GM21390 (cell line): ENCODE measurements at regions not wholly inside any gene's neighbourhood (a gene's known extent, or its start where the extent isn't known, plus 50 kb on each side); places are given as distances from the start of the nearest gene placed in this dataset.
"Not testable (repeated sequence)": the region's sequence is repeated elsewhere in the genome, so short reads cannot be mapped to it uniquely, and the experiment has no call there.

Source experiments
- ATAC-seq: cut with Tn5 transposase; IDR thresholded peaks from one replicate; pipeline ENCODE4 v1.9.1; 2021; ENCODE audit not compliant: unreplicated experiment

DNA sequence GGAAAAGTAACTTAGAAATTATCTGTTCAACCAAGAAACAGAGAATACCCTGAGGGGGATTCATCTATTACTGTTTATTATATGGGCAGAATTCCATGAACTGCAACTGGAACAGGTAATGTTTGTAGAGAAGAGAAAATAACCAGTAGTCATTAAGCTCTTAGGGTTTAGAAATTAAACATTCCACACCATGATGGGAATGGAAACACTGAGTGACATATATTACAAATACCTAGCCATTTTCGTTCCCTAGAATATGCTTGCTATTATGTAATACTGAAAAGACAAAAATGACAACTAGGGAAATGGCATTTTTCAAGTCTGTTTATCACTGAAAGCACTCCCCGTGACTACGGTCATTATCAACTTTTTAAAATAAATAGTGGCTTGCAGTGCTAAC is 1007.4 kb downstream of the GATA3 start:
- no peak for ATAC-seq

DNA sequence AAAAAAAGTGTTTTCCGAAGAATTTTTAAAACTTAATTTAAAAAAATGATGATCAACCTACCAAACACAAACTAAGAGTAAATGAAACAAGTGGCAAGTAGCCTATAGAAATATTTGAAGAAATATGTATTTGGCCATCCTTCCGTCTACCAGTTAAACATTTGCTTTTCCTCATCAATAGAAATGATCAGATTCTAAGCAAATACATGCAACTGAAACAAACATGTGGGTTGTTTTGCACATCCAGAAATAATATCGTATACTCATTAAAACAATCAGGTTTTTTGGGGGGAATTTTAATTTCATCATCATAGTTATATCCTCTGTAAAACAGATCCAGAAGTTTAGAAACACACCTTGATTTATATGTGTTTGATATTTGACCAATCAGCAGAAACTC is 1011.7 kb downstream of the GATA3 start:
- ATAC-seq = no peak

DNA sequence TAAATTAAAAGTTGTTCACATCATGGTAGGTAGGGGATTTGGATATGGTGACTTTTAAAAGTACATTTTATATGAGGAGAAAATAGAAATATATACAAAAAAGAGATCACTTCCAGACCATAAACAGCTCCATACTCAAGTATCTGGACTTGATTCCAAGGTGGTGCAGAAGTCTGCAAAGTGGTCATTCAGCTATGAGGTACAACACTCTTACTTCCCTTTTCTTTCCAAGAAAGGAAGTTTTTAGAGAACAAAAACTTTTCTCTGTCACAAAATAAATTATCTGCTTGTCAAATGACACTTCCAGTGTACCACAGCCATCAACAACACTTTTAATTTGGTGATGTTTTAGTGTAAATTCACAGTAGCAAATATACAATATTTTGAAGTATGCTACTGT is 1013.5 kb downstream of the GATA3 start:
- no peak for ATAC-seq

DNA sequence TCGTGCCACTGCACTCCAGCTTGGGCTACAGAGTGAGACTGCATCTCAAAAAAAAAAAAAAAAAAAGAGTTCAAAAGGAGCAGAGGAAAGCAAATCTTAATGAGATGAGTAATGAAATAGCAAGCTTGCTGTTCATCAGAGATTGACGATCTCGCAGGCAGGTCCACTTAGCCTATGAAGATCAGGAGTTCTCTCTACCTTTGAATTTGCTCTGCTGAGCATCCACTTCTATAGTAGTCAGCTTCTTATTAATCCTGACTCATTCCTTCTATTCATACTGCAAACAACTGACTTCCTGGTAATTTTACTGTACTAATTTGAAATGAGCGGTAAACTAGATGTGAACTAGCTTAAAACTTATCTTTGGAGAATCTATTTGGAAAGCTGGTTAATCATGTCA is 1014.6 kb downstream of the GATA3 start:
- no peak for ATAC-seq

DNA sequence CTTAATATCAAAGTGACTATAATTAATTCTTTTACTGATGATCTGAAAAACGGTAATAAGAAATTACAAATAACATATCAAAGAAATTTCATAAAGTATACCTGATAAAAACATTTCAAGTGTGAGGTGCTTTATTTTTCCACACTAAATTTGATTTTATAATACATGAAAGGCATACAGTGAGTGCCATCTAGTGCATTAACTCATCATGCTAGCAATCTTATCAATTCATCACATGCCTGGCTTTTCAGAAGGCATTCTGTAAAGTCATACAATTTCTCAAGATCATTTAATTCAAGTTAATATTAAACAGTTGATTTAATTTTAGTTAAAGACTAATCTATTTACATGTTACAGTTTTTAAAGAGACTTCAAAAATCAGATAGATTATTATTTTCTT is 1020.9 kb downstream of the GATA3 start:
- ATAC-seq = no peak

DNA sequence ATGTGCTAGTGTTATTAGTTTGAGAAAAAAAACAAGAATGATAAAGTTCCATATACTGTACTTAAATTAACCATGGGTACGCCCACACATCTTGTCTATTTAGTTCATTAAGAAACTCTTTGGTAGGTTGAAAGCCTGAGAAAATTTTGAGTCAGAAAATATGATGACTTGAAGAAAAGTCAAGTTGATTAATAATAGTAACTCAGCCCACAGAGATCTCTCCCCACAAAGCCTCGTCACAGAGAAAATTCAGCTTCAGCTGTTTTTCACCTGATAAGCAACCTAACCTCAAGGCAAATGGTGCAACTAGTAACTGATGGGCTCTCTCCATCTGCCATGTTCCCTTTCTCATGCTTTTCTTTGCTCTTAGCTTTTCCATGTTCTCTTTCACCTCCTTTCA is 1021.6 kb downstream of the GATA3 start:
- no peak for ATAC-seq

DNA sequence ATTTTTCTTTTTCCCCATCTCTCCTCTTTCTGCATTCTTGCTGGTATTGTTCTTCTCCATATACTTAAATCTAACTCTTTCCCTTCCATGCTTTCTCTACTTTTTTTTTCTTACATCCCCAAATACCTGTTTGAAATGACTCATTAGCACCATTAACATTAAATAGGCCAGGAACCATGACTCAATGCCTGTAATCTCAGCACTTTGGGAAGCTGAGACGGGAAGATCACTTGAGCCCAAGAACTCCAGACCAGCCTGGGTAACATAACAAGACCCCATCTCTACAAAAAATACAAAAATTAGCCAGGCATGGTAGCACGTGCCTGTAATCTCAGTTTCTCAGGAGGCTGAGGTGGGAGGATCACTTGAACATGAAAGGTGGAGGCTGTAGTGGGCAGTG is 1026.8 kb downstream of the GATA3 start:
- ATAC-seq = no peak

DNA sequence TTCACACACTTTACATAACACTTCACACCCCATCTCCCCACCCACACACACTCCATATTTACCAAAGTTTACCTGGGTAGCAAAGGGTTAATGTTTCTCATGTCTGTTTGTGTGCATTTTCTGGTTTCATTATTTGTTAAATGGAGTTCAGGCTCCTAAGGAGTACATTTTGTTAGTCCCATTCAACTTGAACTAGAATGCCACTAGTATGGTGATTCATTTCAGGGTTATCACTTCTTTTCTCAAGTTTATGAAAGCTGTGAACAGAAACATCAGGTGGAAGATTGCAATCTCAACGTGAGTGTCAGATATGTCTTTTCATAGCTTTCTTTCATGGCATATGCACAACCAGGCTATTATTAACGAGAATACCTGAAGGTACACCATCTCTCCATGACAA is 1027.5 kb downstream of the GATA3 start:
- no peak for ATAC-seq

DNA sequence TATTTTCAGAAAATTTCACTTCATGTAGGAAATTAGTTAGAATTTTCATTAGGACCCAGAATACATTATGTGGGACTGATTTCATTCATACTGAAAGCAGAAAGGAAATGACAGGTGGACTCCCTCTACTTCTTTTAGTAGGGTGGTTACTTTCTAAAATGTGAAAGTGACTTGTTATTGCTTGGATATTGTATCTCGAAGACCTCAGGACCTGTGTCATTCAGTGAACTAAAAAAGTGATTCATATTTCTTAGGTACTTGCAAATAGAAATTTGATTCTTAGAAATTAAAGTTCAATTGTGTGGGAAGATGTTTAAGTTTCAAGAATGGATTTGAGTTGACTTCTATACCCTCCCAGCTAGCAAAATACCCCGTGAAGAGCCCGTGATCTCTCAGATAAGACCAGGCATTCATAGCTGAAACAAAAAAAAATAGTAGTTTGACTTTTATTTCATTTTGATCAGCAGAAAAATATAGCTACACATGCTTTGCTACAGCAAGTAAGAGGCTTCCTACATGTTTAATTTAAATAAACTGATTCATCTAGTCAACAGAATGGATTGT is 1037.1 kb downstream of the GATA3 start:
- ATAC-seq = no peak

DNA sequence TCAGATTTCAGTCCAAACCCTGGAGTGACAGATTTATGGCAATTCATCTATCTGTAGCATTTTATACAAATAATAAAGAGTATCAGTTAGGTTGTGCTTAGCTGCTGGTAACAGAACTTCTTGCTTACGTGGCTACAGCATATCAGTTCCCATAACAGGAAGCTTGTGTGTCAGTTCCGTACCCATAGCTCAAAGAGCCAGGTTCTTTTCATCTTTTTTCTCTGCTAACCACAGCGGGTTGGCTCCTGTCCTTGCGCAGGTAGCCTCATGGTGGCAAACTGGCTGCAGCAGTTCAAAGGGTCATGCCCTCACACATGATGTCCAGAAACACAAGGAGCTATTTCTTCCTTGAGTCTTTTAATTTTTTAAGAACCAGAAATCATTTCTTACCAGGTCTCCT is 1041.8 kb downstream of the GATA3 start:
- ATAC-seq = no peak

DNA sequence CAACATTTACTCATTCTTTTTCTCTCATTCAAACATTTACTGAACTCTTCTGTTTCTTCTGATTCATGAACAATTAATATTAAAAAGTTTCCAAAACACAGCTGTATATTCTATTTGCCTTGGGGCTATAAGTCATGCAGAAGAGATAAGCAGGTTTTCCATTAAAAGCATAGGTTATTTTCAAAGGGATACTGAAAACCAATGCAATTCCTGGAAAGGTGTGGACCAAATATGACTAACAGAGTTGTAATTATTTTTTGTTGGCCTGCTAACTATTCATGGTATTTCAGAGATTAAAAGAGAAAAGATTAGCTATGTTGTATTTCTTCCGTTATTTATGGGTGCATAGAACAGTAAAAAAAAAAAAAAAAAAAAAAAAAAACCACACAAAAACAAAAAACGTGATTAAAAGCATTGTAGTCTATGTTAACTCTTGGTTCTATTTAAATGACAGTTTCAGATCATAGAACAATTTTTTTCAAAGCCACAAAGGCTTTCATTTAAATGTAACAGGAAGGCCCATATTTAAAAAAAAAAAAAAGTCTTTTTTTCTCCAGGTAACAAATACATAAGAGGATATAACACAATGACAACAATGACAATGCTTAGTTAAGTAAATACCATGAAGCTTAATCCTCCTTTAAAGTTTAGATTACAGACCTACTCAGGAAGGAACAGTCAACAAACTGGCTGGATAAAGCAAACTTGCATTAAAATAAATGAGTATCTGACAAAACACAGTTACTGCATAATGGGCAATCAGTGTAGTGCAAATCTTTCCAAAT is 1042.9 kb downstream of the GATA3 start:
- no peak for ATAC-seq

DNA sequence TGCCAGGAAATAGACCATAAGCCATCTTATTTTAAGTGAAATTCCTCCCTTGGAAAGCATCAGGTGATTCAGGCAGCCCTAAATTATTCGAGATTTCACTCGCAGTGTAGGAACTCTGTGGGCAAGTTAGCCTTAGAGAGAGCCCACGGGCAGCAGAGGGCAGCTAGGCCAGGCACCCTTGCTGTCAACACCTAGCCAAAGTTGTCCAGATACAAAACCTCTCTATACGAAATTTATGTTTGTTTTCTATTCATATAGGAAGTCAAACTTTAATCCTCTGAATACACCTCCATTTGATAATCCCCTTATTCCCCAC is 1043.5 kb downstream of the GATA3 start:
- ATAC-seq = no peak

DNA sequence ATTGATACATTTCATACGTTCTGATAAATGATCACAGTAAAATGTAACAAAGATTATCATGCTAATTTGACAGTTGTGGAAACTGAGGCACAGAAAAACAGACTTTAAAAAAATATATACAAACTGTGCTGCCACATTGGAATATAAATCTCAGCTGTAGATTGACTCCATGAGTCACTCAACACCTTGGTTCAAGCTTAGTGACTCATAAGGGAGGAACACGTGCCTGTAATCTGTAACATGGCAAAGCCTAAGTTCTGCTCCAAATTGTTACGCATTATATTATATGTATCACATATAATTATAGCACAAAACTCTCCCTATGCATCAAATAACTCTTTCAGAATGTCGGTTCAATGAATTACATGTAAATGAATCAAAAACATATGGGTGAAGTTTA is 1047.5 kb downstream of the GATA3 start:
- no peak for ATAC-seq

DNA sequence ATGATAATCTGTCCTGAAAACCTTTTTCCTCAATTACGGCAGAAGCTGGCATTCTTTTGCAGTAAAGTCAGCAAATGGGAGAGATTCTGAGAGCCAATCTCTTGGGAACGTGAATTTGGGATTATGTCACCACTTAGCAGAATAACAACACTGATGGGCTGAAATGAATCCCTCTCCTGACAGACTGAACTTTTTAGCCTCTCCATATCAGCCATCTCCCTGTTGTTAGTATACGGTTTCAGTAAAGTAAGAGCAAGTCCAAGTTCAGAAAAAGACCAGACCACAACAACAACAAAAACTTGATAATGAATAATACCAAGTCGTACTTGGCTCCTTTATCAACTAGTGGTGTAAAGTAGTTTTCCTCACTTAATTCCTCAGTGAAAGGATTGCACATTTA is 1048.8 kb downstream of the GATA3 start:
- ATAC-seq = no peak

DNA sequence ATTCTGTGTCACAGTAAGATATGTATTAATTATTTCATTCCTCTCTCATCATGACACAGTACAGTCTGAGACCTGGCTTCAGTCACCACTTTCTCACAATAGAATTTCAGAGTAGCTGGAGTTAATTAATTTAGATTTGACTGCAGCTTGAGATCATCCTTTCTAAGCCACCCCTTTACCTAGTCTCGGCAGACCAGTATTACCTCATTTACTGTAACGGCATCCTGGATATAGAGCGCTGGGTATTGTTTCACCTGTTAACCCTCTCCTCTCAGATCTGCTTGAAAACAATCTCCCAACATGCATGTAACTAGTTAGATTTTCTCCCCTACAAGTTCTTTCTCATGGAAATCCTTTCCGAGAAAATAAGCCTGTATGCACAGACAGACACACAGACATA is 1057.5 kb downstream of the GATA3 start:
- ATAC-seq = no peak

DNA sequence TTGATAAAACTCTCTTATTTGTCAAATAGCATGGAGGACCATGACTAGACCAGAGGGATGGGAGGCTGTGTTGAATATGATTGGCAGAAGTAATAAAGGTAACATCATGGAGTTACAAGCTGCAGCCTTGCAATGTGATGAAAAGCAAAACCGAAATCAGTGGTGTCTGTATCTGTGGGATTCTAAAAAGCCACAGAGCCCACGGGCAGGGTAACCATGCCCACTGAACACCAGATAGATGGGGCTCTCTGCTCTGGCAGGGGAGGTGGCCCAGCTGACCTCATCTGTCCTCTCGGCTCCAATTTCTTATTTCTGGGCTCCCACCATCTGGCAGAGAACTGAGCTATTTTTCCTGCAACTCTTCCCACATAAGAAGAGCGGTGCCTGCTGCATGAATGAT is 1072.2 kb downstream of the GATA3 start:
- no peak for ATAC-seq

DNA sequence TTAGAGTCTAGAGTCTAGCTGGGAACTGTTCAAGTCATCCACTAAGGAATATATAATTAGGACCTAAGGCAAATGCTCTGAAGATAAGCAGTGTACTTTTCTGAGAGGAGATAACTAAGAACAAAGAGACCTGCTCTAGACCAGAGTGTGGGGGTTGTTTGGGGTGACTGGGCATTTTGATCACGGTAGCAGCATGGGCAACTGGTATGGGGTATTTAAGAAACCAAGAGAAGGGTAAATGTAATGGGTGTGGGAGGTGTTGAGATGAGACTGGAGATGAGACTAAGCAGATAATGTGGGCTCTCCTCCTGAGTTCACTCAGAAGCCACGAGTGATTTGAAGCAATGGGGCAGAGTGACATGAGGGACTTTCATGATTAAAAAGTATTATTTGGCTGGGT is 1082.9 kb downstream of the GATA3 start:
- no peak for ATAC-seq

DNA sequence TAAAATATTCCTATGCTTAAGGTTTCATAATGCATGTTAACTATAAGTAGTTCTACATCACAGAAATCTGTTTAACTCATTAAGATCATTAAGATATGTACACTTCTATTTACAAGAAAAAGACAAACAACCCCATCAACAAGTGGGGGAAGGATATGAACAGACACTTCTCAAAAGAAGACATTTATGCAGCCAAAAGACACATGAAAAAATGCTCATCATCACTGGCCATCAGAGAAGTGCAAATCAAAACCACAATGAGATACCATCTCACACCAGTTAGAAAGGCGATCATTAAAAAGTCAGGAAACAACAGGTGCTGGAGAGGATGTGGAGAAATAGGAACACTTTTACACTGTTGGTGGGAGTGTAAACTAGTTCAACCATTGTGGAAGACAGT is 1084.3 kb downstream of the GATA3 start:
- not testable (repeated sequence) for ATAC-seq

DNA sequence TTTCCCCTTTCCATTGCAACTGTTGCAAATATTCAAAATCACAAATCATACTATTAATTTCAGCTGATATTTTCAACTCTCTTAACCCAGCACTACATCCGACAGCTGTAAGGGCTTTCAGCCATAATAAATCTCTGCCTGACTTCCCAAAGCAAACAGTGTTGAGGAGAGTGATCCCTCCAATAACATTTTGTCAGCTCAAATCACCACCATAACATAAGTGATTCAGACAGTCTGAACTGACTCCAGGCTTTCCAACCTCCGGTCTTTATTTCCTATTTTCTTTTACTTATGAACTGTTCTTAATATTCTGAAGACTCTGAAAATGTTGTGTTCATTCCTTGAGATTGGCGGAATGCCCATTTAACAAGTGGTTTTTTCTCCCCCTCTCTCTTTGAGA is 1085.9 kb downstream of the GATA3 start:
- no peak for ATAC-seq

DNA sequence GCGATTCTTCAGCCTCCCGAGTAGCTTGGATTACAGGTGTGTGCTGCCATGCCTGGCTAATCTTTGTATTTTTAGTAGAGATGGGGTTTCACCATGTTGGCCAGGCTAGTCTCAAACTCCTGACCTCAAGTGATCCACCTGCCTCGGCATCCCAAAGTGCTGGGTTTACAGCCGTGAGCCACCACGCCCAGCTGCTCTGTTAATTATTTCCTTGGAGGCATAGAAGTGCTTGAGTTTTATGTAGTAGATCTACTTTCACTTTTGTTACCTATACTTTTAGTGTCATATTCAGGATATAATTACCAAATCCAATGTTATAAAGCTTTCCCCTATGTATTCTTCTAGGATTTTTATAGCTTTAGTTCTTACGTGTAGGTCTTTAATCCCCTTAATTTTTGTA is 1093.0 kb downstream of the GATA3 start:
- no peak for ATAC-seq

DNA sequence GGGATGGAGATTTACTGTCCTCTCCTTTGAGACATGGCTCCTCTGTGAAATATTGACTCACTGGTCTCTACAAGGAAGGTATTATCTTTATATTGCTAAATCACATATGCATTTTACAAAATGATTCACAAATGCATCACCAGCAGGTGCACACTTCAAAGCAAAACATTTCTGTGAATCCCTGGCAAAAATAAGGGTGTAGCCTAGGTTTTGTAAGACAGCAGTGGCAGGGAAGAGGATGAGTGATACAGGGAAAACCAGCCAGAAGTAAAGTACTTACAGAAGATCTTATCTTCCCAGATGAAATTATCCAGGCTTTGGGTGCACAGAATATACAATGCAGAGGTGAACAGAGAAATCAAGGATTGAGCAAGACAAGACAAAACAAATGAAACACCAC is 1094.6 kb downstream of the GATA3 start:
- no peak for ATAC-seq

DNA sequence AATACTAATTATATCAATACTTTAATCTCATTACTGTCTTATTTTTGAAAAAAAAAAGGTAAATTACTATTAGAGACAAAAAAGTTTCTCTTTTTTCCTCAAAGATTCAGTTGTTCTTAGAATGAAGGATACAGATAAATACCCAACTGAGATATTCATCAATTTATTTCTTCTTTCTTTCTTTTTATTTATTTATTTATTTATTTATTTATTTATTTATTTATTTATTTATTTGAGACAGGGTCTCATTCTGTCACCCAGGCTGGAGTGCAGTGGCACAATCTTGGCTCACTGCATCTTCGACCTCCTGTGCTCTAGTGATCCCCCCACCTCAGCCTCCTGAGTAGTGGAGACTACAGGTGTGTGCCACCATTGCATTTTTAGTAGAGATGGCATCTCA is 1098.6 kb downstream of the GATA3 start:
- ATAC-seq = not testable (repeated sequence)

DNA sequence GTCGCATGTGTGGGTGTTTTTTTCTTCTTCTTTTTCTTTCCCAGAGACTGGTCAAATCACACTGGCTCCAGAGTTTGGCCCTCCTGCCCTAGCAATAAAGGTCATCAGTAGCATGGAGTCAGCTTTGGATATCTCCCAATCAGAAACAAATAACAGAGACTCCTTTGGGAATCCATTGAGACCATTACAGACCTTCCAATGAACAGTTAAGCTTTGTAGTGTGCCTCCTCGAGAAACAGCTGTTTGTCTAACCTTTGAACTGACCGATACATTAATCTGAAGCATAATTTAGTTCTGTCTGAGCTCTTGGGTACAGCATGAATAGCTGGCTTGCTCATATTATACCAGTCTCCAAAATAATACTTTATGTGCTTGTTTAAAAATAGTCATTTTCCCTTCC is 1103.2 kb downstream of the GATA3 start:
- no peak for ATAC-seq
